ENCODE measurements at regions not wholly inside any gene's neighbourhood (a gene's known extent, or its start where the extent isn't known, plus 50 kb on each side); places are given as distances from the start of the nearest gene placed in this dataset.
A peak's percentile ranks its signal among the peaks of the same experiment; 100 is the strongest.

DNA sequence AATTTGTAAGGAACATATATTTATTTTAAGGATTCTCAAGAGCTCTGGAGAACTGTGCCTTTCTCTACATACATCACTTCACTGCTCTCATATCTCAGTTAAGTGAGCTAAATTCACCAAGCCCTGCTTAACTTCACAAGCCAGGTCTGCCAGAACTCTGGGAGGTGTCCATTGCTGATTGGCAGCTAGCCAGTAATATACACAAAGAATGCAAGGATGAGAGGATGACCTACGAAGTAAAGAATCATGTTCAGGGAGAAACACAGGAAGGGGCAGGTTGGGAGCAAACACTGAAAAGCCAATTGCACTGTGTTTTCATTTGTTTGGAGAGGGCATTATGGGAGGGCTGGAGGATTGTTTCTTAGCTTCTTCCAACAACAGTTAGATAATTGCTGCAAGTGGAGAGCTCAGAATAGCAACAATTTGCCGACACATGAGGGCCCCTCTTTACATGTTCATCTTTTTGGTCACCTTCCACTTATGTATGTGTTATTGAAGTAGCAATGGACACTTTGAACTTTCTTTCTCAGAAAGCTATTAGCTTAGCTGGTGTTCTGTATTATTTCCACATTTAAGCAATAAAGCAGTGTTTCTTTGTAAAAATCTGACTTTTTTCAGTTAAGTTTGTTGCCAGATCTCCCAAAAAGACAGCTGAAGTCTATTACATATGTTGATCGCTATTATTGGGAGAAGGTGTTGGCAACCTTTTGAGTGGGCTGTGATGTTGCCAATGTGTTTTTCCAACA, 254.8 kb downstream of the LTN1 start:
- Histone ChIP-seq H3K4me1 (ENCODE audit: control insufficient read depth in 1 of 2, low read depth in 2 of 2) (no peaks in the 10 kb centered on the region), H3K27ac (no peak overlapping the region), H3K4me3 (no peak overlapping the region), H3K36me3 (no peaks in the 10 kb centered on the region), H3K27me3 (replicated peaks; ENCODE audit: insufficient read depth) (no peaks in the 10 kb centered on the region), H3K9me3 (no peaks in the 10 kb centered on the region)
- DNase-seq (ENCODE audit: low spot score), result no peak
- TF ChIP-seq, protein P1, sequence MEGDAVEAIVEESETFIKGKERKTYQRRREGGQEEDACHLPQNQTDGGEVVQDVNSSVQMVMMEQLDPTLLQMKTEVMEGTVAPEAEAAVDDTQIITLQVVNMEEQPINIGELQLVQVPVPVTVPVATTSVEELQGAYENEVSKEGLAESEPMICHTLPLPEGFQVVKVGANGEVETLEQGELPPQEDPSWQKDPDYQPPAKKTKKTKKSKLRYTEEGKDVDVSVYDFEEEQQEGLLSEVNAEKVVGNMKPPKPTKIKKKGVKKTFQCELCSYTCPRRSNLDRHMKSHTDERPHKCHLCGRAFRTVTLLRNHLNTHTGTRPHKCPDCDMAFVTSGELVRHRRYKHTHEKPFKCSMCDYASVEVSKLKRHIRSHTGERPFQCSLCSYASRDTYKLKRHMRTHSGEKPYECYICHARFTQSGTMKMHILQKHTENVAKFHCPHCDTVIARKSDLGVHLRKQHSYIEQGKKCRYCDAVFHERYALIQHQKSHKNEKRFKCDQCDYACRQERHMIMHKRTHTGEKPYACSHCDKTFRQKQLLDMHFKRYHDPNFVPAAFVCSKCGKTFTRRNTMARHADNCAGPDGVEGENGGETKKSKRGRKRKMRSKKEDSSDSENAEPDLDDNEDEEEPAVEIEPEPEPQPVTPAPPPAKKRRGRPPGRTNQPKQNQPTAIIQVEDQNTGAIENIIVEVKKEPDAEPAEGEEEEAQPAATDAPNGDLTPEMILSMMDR (IDR thresholded peaks at IDR 0.05), result no peak
- no peak for ATAC-seq (ENCODE audit: insufficient number of reproducible peaks, low FRiP score, low read depth)

- ATAC-seq (ENCODE audit: insufficient number of reproducible peaks, low FRiP score, low read depth) (no peak), DNase-seq (ENCODE audit: low spot score) (no peak)
- TF ChIP-seq, protein P1 (IDR thresholded peaks at IDR 0.05), result no peak
- Histone ChIP-seq H3K36me3 (no peaks in the 10 kb centered on the region), H3K27ac (no peak overlapping the region), H3K4me1 (ENCODE audit: control insufficient read depth in 1 of 2, low read depth in 2 of 2) (no peaks in the 10 kb centered on the region), H3K9me3 (no peaks in the 10 kb centered on the region), H3K27me3 (replicated peaks; ENCODE audit: insufficient read depth) (no peaks in the 10 kb centered on the region), H3K4me3 (no peak overlapping the region)
These were observed 258.0 kb downstream of the LTN1 start for GRCh38 chr21:28734522-28735175.

DNA sequence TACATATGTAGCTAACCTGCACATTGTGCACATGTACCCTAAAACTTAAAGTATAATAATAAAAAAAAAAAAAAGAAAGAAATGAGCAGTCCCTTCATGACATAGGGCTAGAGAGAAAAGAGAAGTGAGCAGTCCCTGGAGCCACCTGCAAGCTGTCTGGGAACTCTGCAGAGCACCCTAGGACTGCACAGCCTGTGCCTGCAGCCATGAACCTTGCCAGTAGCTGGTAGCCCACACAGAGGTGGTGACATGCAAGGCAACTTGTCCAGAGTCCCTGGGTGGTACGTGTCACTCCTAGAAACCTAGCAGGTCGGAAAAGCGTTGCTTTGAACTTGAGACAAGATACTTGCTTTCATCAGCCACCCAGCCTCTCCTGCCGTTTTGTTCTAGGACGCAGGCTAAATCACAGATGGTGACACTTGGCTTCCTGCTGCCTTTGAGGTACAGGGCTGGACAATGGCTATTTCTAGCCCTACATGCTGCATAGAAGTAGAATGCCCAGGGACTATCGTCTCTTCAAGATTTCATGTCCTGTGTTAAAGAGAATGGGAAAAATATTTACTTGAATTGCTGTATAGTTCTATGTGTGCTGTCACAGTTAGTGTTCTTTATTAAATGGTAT, 260.9 kb downstream of the LTN1 start:
- Histone ChIP-seq H3K9me3 (no peaks in the 10 kb centered on the region), H3K4me3 (no peak overlapping the region), H3K36me3 (no peaks in the 10 kb centered on the region), H3K27me3 (replicated peaks; ENCODE audit: insufficient read depth) (no peaks in the 10 kb centered on the region), H3K27ac (no peak overlapping the region), H3K4me1 (ENCODE audit: control insufficient read depth in 1 of 2, low read depth in 2 of 2) (no peaks in the 10 kb centered on the region)
- ATAC-seq (ENCODE audit: insufficient number of reproducible peaks, low FRiP score, low read depth) (no peak), DNase-seq (ENCODE audit: low spot score) (no peak)
- TF ChIP-seq, protein P1 (IDR thresholded peaks at IDR 0.05), result no peak

- Histone ChIP-seq H3K27me3 (replicated peaks; ENCODE audit: insufficient read depth) (no peaks in the 10 kb centered on the region), H3K9me3 (no peaks in the 10 kb centered on the region), H3K4me3 (no peak overlapping the region), H3K4me1 (ENCODE audit: control insufficient read depth in 1 of 2, low read depth in 2 of 2) (no peaks in the 10 kb centered on the region), H3K27ac (no peak overlapping the region), H3K36me3 (no peaks in the 10 kb centered on the region)
- ATAC-seq (ENCODE audit: insufficient number of reproducible peaks, low FRiP score, low read depth) (no peak), DNase-seq (ENCODE audit: low spot score) (no peak)
- TF ChIP-seq, protein P1 (IDR thresholded peaks at IDR 0.05), result no peak
These were observed 262.8 kb downstream of the LTN1 start for GRCh38 chr21:28729887-28730286.

GRCh38 chr21:28727809-28728208, 264.9 kb downstream of the LTN1 start:
- H3K27me3 ChIP-seq (replicated peaks; ENCODE audit: insufficient read depth), result no peaks in the 10 kb centered on the region
- H3K4me1 ChIP-seq (ENCODE audit: control insufficient read depth in 1 of 2, low read depth in 2 of 2), result peaks cover 4 to 9% of the 10 kb centered on the region in 2 donors
- DNase-seq (ENCODE audit: low spot score) (no peak), ATAC-seq (ENCODE audit: insufficient number of reproducible peaks, low FRiP score, low read depth) (no peak)
- no peaks in the 10 kb centered on the region for H3K9me3 ChIP-seq
- TF ChIP-seq, protein P1 (IDR thresholded peaks at IDR 0.05), result no peak
- H3K36me3 ChIP-seq, result no peaks in the 10 kb centered on the region
- H3K4me3 ChIP-seq, result no peak overlapping the region
- H3K27ac ChIP-seq, result peak overlapping the region in 1 of 2 donors; percentile 5

Data from thoracic aorta (tissue), 2 donors.